ENCODE measurements at regions not wholly inside any gene's neighbourhood (a gene's known extent, or its start where the extent isn't known, plus 50 kb on each side); places are given as distances from the start of the nearest gene placed in this dataset.

- TF ChIP-seq EZH2 (IDR thresholded peaks at IDR 0.05) (no peak), POLR2AphosphoS5 (IDR thresholded peaks at IDR 0.05; ENCODE audit: borderline replicate concordance, low read depth, low read length) (no peak)
These were observed 98.2 kb upstream of the ZNF217 start for GRCh38 chr20:53691811-53692192.

All from SK-N-MC (cell line).